GM10248 (cell line): ENCODE measurements at regions not wholly inside any gene's neighbourhood (a gene's known extent, or its start where the extent isn't known, plus 50 kb on each side); places are given as distances from the start of the nearest gene placed in this dataset.

ENCODE experiments used
- CTCF ChIA-PET: fragments of 300-600 bp; sonication (Branson Sonifier 250); formaldehyde crosslinking; extraction: SDS; loops from one replicate; lab custom pipeline; 2021; ENCODE audit warnings: antibody characterized with exemption; lab: Yijun Ruan, JAX
- POLR2A ChIA-PET: fragments of 350-650 bp; sonication (Branson Sonifier 250); formaldehyde crosslinking; extraction: SDS; loops from one replicate; lab custom pipeline; 2020; ENCODE audit warnings: antibody characterized with exemption; lab: Yijun Ruan, JAX
- DNase-seq: peaks from one replicate; pipeline ENCODE4 v3.0.0; 2012; ENCODE audit errors: extremely low spot score
- CTCF ChIP-seq: IDR thresholded peaks from 2 replicates; pipeline ENCODE4 v1.5.1; 2012; ENCODE audit warnings: mild to moderate bottlenecking, low read depth; ENCODE audit errors: extremely low read depth, missing control alignments, control extremely low read depth

- ChIA-PET POLR2A (no interaction called here), CTCF (no interaction called here)
- TF ChIP-seq CTCF, result no peak
- DNase-seq, result no peak
Observed at GRCh38 chr11:130550150-130550549, 101.7 kb downstream of the ADAMTS15 start.

- DNase-seq, result no peak
- TF ChIP-seq CTCF, result no peak
- ChIA-PET POLR2A (no interaction called here), CTCF (interaction anchor here (1.1 kb wide), 1 partner anchor 9 kb away, joined by 3 read pairs; no protein-coding TSS in a partner anchor)
Observed at GRCh38 chr11:130550984-130551383, 102.5 kb downstream of the ADAMTS15 start.

GRCh38 chr11:130551388-130551787 lies 102.9 kb downstream of the ADAMTS15 start:
- POLR2A ChIA-PET, result no interaction called here
- CTCF ChIA-PET, result interaction anchor here (1.1 kb wide), 1 partner anchor 10 kb away, joined by 3 read pairs; no protein-coding TSS in a partner anchor
- TF ChIP-seq CTCF, result no peak
- DNase-seq, result no peak

- TF ChIP-seq CTCF, result no peak
- CTCF ChIA-PET, result interaction anchor here (0.8 to 1.7 kb wide), 3 partner anchors 12 to 29 kb away, joined by 3 read pairs; no protein-coding TSS in a partner anchor
- POLR2A ChIA-PET, result no interaction called here
- DNase-seq, result no peak
Observed at GRCh38 chr11:130553306-130553705, 104.9 kb downstream of the ADAMTS15 start.

- TF ChIP-seq CTCF, result no peak
- DNase-seq, result no peak
- POLR2A ChIA-PET, result no interaction called here
- CTCF ChIA-PET, result interaction anchor here (1.1 to 1.7 kb wide), 2 partner anchors 13 to 28 kb away, joined by 3 read pairs; no protein-coding TSS in a partner anchor
Observed at GRCh38 chr11:130554241-130555055, 106.0 kb downstream of the ADAMTS15 start.

- DNase-seq, result no peak
- ChIA-PET POLR2A (no interaction called here), CTCF (no interaction called here)
- no peak for TF ChIP-seq CTCF
Observed at GRCh38 chr11:130555251-130555841, 106.9 kb downstream of the ADAMTS15 start.
